DOHH2 (cell line): ENCODE measurements at regions not wholly inside any gene's neighbourhood (a gene's known extent, or its start where the extent isn't known, plus 50 kb on each side); places are given as distances from the start of the nearest gene placed in this dataset.
A peak's percentile ranks its signal among the peaks of the same experiment; 100 is the strongest.
"Not testable (repeated sequence)": the region's sequence is repeated elsewhere in the genome, so short reads cannot be mapped to it uniquely, and the experiment has no call there.

Experiments used
- H3F3A ChIP-seq: fragments of 200-600 bp; sonication (generic), shearing (Covaris generic); 2 replicates; pipeline ENCODE4 v1.6.0; 2016; ENCODE audit warnings: antibody characterized with exemption, mild to moderate bottlenecking; ENCODE audit not compliant: control insufficient read depth, insufficient read depth
- H3K27ac ChIP-seq: fragments of 200-600 bp; sonication (generic); 2 replicates; pipeline ENCODE4 v1.5.1; 2014; ENCODE audit warnings: low read depth, mild to moderate bottlenecking, low read length, moderate library complexity
- H3K27me3 ChIP-seq: fragments of 200-600 bp; sonication (generic); 2 replicates; pipeline ENCODE4 v1.6.1; 2014; ENCODE audit warnings: mild to moderate bottlenecking, low read length, mixed read lengths; ENCODE audit not compliant: control insufficient read depth
- H3K36me3 ChIP-seq: fragments of 200-600 bp; sonication (generic); 2 replicates; pipeline ENCODE4 v1.6.1; 2014; ENCODE audit warnings: mild to moderate bottlenecking, low read length, moderate library complexity, mixed read lengths; ENCODE audit not compliant: control insufficient read depth
- H3K4me1 ChIP-seq: fragments of 200-600 bp; sonication (generic); 2 replicates; pipeline ENCODE4 v1.6.1; 2014; ENCODE audit warnings: mild to moderate bottlenecking, low read length, mixed read lengths; ENCODE audit not compliant: control insufficient read depth
- H3K4me2 ChIP-seq: fragments of 200-600 bp; sonication (generic); 2 replicates; pipeline ENCODE4 v1.6.0; 2014; ENCODE audit warnings: mild to moderate bottlenecking, low read length, moderate library complexity
- H3K4me3 ChIP-seq: fragments of 200-600 bp; sonication (generic); 2 replicates; pipeline ENCODE4 v1.5.1; 2014; ENCODE audit warnings: mild to moderate bottlenecking, low read length, mixed read lengths
- H3K79me2 ChIP-seq: fragments of 200-600 bp; sonication (generic); 2 replicates; pipeline ENCODE4 v1.6.1; 2014; ENCODE audit warnings: mild to moderate bottlenecking, low read length, mixed read lengths; ENCODE audit not compliant: control insufficient read depth
- H3K9me2 ChIP-seq: fragments of 200-600 bp; sonication (generic); replicated peaks from 2 replicates; pipeline ENCODE4 v1.6.1; 2014; ENCODE audit warnings: mild to moderate bottlenecking, low read length, mixed read lengths; ENCODE audit not compliant: control insufficient read depth
- H3K9me3 ChIP-seq: fragments of 200-600 bp; sonication (generic); 2 replicates; pipeline ENCODE4 v1.6.1; 2014; ENCODE audit warnings: antibody characterized with exemption, low read length, mixed read lengths; ENCODE audit not compliant: control insufficient read depth, insufficient read depth
- H4K20me1 ChIP-seq: fragments of 200-600 bp; sonication (generic); 2 replicates; pipeline ENCODE4 v1.6.0; 2014; ENCODE audit warnings: low read depth, mild to moderate bottlenecking, antibody characterized with exemption, low read length, moderate library complexity; ENCODE audit not compliant: control insufficient read depth, insufficient read depth
- EZH2phosphoT487 ChIP-seq: fragments of 200-600 bp; sonication (generic); IDR thresholded peaks from 2 replicates; pipeline ENCODE4 v1.6.1; 2017; ENCODE audit warnings: borderline replicate concordance, mild to moderate bottlenecking, antibody characterized with exemption, low read length, moderate library complexity, mixed read lengths
- TF ChIP-seq, protein P1 (sequence below): fragments of 200-600 bp; sonication (generic); IDR thresholded peaks from one replicate; pipeline ENCODE4 v1.5.1; 2014; ENCODE audit warnings: antibody characterized with exemption, mild to moderate bottlenecking, low read depth, low read length; ENCODE audit not compliant: poor library complexity, severe bottlenecking

DNA sequence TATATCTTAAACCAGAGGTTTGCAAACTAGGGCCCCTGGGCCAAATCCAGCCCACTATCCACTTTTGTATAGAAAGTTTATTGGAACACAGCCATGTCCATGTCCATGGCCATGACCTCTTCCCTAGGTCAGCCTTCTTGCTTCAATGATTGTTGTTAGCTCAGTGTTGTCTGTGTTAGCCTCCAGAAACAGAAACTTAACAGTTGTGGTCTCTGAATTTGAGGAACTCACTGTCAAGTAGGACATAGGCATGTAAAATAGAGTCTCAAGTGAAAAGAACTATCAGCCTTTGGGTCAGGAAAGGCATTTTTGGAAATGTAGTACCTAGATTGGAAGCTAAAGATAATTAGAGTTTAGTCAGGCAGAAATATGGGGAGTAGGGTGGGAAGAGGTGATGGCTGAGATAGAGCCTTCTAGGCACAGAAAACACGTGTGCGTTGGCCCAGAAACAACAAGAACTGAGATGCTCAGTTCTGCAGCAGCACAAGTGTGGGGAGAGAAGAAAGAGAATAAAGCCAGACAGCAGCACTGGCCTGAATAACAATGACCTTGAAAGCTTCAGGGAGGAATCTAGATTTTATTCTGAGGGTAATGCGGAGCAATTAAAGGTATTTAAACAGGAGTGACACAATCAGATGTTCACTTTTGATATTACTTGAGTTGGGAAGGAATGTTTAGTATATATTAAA lies 87.0 kb upstream of the OLIG3 start:
- H3K79me2 ChIP-seq: no peaks in the 10 kb centered on the region

DNA sequence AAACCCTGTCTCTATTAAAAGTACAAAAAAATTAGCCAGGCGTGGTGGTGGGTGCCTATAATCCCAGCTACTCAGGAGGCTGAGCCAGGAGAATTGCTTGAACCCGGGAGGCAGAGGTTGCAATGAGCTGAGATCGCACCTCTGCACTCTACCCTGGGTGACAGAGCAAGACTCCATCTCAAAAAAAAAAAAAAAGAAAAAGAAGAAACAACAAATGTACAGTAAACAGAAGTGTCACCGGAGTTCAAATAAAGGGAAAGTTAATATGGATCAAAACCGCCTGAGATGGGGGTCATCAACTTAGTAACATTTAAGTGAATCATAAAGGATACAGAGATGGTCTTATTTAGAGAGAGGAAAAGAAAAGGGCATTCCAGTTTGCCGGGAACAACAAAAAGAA lies 89.3 kb upstream of the OLIG3 start:
- H3K4me1 ChIP-seq, H3K27ac ChIP-seq, H3K79me2 ChIP-seq, H3K27me3 ChIP-seq, H3K36me3 ChIP-seq, H4K20me1 ChIP-seq, H3K4me3 ChIP-seq, H3K9me2 ChIP-seq, H3K4me2 ChIP-seq, H3F3A ChIP-seq, H3K9me3 ChIP-seq: not testable (repeated sequence)

More for the DNA sequence above, 87.0 kb upstream of the OLIG3 start:
- H3K27me3 ChIP-seq: no peaks in the 10 kb centered on the region
- peaks cover 5% of the 10 kb centered on the region for H3K4me1 ChIP-seq
- no peaks in the 10 kb centered on the region for H3K9me2 ChIP-seq
- no peak for TF ChIP-seq EZH2phosphoT487
- TF ChIP-seq, protein P1, sequence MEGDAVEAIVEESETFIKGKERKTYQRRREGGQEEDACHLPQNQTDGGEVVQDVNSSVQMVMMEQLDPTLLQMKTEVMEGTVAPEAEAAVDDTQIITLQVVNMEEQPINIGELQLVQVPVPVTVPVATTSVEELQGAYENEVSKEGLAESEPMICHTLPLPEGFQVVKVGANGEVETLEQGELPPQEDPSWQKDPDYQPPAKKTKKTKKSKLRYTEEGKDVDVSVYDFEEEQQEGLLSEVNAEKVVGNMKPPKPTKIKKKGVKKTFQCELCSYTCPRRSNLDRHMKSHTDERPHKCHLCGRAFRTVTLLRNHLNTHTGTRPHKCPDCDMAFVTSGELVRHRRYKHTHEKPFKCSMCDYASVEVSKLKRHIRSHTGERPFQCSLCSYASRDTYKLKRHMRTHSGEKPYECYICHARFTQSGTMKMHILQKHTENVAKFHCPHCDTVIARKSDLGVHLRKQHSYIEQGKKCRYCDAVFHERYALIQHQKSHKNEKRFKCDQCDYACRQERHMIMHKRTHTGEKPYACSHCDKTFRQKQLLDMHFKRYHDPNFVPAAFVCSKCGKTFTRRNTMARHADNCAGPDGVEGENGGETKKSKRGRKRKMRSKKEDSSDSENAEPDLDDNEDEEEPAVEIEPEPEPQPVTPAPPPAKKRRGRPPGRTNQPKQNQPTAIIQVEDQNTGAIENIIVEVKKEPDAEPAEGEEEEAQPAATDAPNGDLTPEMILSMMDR: no peak
- no peak overlapping the region for H3K4me2 ChIP-seq
- H3K27ac ChIP-seq: no peak overlapping the region
- H3K4me3 ChIP-seq: no peak overlapping the region
- H4K20me1 ChIP-seq: no peaks in the 10 kb centered on the region
- H3K9me3 ChIP-seq: no peaks in the 10 kb centered on the region
- H3F3A ChIP-seq: no peaks in the 10 kb centered on the region
- no peaks in the 10 kb centered on the region for H3K36me3 ChIP-seq

GRCh38 chr6:137588472-137588871 lies 94.3 kb upstream of the OLIG3 start:
- H3K36me3 ChIP-seq: no peaks in the 10 kb centered on the region
- no peaks in the 10 kb centered on the region for H3F3A ChIP-seq
- no peaks in the 10 kb centered on the region for H3K9me2 ChIP-seq
- H3K4me3 ChIP-seq: no peak overlapping the region
- H4K20me1 ChIP-seq: no peaks in the 10 kb centered on the region
- H3K79me2 ChIP-seq: no peaks in the 10 kb centered on the region
- peaks cover 14% of the 10 kb centered on the region for H3K9me3 ChIP-seq
- TF ChIP-seq, protein P1: no peak
- no peak for TF ChIP-seq EZH2phosphoT487
- no peak overlapping the region for H3K4me2 ChIP-seq
- no peaks in the 10 kb centered on the region for H3K27me3 ChIP-seq
- no peak overlapping the region for H3K27ac ChIP-seq
- H3K4me1 ChIP-seq: 0 out of 2 replicates have a peak, but pooled peaks cover 3% of the 10 kb centered on the region

DNA sequence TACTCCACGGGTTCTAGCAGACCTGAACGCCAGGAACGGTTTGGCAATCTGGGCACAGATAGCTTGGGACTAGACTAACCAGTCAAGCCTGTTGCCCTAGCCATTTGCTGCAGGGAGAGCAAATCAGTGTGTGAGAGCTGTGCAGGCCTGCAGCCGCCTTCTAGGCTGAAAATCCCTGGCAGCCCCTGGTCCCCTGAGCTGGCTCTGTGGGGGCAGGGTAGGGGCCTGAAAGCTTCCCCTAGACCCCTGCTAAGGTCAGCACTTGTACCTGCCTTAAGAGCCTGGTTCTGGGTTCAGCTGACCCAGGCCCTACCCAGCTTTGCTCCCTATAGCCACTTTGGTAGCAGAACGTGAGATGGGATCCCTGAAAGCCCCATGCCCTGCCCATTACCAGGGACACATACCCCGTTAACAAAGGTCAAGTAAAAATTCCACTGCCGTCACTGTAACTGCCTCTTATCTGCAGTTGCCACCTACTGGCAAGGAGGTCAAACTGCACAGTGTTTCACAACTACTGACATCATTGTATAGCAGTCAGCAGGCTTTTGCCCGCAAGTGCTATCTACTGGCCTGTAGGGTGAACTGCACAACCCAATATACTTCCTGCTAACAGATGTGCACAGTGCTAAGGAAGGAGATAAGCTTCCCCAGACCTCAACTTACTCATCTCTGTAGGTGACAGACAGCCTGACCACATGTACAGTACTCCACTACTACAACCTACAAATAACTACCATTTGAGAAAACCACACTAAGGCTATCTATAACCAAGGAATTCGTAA lies 95.1 kb upstream of the OLIG3 start:
- no peak for TF ChIP-seq EZH2phosphoT487
- TF ChIP-seq, protein P1: peak; percentile 90
- no peaks in the 10 kb centered on the region for H3K27me3 ChIP-seq
- H3K4me3 ChIP-seq: no peak overlapping the region
- H3K9me2 ChIP-seq: no peaks in the 10 kb centered on the region
- H3K36me3 ChIP-seq: no peaks in the 10 kb centered on the region
- no peak overlapping the region for H3K4me2 ChIP-seq
- no peaks in the 10 kb centered on the region for H3F3A ChIP-seq
- H3K4me1 ChIP-seq: 0 out of 2 replicates have a peak, but pooled peaks cover 3% of the 10 kb centered on the region
- peaks cover 14% of the 10 kb centered on the region for H3K9me3 ChIP-seq
- H4K20me1 ChIP-seq: no peaks in the 10 kb centered on the region
- no peaks in the 10 kb centered on the region for H3K79me2 ChIP-seq
- H3K27ac ChIP-seq: no peak overlapping the region
